Esophagus muscularis mucosa (tissue), 4 donors: ENCODE measurements at regions not wholly inside any gene's neighbourhood (a gene's known extent, or its start where the extent isn't known, plus 50 kb on each side); places are given as distances from the start of the nearest gene placed in this dataset.

ENCODE experiments used
- EP300 ChIP-seq: sonication (generic); formaldehyde crosslinking; IDR thresholded peaks from one replicate; pipeline ENCODE4 v1.6.1; 2017; ENCODE audit warnings: antibody characterized with exemption
- POLR2A ChIP-seq: fragments of 450-650 bp; IDR thresholded peaks from one replicate; pipeline ENCODE4 v1.6.1; 2017; ENCODE audit warnings: antibody characterized with exemption, moderate library complexity, mild to moderate bottlenecking, low read depth
- TF ChIP-seq, protein P1 (sequence below), 3 experiments: fragments of 200-600 bp in 2 of 3; fragments of 450-650 bp in 1 of 3; sonication (generic) in 2 of 3; IDR thresholded peaks; one replicate each; pipeline ENCODE4 v1.5.1; 2017 to 2019; ENCODE audit warnings: antibody characterized with exemption in 3 of 3, mild to moderate bottlenecking in 2 of 3, moderate library complexity in 1 of 3

DNA sequence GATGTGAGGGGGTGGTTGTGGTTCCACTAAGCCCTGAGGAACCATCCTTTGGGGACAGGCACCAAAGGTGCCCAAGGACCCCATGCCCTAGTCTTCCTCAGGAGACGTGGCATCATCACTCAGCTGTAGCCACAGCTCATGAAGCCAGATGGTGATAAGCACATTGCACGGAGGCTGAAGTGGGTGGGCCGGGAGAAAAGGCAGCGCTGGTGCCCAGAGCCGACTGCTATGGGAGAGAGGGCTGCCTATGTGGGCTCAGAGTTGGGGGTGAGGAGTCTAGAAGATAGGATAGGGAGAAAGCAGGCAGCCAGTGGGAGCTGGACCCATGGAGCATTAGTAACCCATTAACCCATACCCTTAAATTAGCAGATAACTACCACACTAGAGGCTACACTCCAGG is 325.3 kb downstream of the RPS24 start:
- TF ChIP-seq, protein P1, sequence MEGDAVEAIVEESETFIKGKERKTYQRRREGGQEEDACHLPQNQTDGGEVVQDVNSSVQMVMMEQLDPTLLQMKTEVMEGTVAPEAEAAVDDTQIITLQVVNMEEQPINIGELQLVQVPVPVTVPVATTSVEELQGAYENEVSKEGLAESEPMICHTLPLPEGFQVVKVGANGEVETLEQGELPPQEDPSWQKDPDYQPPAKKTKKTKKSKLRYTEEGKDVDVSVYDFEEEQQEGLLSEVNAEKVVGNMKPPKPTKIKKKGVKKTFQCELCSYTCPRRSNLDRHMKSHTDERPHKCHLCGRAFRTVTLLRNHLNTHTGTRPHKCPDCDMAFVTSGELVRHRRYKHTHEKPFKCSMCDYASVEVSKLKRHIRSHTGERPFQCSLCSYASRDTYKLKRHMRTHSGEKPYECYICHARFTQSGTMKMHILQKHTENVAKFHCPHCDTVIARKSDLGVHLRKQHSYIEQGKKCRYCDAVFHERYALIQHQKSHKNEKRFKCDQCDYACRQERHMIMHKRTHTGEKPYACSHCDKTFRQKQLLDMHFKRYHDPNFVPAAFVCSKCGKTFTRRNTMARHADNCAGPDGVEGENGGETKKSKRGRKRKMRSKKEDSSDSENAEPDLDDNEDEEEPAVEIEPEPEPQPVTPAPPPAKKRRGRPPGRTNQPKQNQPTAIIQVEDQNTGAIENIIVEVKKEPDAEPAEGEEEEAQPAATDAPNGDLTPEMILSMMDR (IDR thresholded peaks at IDR 0.05), result no peak
- TF ChIP-seq POLR2A, result no peak
- no peak for TF ChIP-seq EP300
